ENCODE measurements at regions not wholly inside any gene's neighbourhood (a gene's known extent, or its start where the extent isn't known, plus 50 kb on each side); places are given as distances from the start of the nearest gene placed in this dataset.

DNA sequence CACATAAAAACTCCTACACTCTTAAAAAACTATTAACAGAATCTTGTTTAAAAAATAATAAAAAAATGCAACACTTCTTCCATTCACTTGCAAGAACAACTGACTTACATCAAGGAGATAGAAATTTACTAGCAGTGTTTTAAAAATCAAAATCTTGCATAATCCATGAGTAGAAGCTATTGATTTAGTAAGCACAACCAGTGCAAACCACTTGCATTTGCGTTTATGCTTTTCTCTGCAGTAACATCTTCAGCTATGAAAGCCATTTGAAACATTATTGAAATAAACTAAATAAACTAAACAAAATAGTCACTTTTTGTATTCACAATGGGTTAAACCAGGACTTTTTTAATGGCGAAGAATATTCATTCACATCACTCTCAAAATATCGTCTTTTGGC is 389.2 kb upstream of the EMCN start:
- TF ChIP-seq, protein P1, sequence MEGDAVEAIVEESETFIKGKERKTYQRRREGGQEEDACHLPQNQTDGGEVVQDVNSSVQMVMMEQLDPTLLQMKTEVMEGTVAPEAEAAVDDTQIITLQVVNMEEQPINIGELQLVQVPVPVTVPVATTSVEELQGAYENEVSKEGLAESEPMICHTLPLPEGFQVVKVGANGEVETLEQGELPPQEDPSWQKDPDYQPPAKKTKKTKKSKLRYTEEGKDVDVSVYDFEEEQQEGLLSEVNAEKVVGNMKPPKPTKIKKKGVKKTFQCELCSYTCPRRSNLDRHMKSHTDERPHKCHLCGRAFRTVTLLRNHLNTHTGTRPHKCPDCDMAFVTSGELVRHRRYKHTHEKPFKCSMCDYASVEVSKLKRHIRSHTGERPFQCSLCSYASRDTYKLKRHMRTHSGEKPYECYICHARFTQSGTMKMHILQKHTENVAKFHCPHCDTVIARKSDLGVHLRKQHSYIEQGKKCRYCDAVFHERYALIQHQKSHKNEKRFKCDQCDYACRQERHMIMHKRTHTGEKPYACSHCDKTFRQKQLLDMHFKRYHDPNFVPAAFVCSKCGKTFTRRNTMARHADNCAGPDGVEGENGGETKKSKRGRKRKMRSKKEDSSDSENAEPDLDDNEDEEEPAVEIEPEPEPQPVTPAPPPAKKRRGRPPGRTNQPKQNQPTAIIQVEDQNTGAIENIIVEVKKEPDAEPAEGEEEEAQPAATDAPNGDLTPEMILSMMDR (IDR thresholded peaks at IDR 0.05) = no peak

DNA sequence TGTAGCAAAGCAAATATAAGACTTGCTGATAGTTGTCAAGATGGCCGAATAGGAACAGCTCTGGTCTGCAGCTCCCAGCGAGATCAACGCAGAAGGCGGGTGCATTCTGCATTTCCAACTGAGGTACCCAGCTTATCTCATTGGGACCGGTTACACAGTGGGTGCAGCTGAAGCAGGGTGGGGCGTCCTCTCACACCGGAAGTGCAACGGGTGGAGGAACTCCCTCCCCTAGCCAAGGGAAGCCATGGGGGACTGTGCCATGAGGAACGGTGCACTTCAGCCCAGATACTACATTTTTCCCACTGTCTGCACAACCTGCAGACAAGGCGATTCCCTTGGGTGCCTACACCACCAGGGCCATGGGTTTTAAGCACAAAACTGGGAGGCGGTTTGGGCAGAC is 382.3 kb upstream of the EMCN start:
- TF ChIP-seq, protein P1 (IDR thresholded peaks at IDR 0.05) = no peak

DNA sequence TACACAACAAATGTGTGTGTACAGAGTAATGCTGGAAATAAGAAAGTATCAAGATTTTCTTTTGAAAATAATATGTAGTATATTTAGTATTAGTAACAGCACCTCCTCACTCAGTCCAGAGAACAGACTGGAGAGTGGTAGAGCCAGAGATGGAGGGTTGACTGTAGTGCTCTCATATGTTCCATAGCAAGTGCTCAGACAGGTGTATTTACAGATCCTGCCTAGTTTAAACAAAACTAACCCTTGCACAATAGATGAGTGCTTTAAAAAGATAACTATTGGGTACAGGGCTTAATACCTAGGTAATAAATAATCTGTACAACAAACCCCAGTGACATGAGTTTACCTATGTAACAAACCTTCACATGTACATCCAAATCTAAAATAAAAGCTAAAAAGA is 381.0 kb upstream of the EMCN start:
- TF ChIP-seq, protein P1 (IDR thresholded peaks at IDR 0.05) = no peak

DNA sequence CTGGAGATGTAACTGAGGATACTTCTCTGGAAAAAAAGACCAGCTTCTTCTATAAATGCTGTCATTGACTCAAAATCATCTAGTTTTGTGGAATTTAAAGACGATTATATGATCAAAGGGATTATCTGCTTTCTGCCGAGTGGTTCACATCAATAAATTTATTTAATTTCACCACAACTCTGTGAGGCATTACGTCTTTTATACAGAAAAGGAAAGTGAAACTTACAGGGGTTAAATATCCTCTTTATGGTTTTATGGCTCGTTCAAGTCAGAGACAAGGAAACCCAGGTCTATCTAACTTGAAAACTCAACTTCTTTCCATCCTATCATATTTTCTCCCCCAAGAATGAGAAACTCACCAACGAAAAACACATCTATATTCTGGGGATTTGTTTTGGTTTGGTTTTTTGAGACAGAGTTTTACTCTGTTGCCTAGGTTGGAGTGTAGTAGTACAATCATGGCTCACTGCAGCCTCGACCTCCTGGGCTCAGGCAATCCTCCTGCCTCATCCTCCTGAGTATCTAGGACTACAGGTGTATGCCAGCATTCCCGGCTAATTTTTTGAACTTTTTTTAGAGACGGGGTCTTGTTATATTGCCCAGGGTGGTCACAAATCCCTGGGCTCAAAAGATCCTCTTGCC is 377.9 kb upstream of the EMCN start:
- TF ChIP-seq, protein P1 (IDR thresholded peaks at IDR 0.05) = no peak

DNA sequence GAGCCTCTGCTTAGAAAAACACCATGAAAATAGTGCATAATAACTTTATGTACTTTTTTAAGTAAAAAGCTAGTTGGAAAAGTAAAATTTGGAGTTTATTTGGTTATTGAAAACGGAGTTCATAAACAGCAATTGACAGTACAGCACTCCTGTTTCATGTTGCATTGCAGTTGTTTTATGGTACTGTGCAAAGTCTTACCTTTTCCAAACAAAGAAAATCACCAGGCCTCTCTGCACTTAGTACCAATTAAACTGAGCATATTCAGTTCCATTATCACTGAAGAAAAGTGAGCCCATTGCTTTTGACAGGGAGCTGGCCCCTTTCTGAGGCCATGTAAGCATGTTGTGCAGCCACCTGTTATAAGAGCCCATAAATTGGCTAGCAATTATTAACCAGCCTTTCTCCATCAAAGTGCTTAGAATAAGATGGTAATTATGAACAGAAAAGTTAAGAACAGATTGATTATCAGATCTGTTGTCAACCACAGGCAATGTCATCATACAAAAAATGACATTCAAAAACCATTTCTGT is 376.6 kb upstream of the EMCN start:
- TF ChIP-seq, protein P1 (IDR thresholded peaks at IDR 0.05) = no peak

DNA sequence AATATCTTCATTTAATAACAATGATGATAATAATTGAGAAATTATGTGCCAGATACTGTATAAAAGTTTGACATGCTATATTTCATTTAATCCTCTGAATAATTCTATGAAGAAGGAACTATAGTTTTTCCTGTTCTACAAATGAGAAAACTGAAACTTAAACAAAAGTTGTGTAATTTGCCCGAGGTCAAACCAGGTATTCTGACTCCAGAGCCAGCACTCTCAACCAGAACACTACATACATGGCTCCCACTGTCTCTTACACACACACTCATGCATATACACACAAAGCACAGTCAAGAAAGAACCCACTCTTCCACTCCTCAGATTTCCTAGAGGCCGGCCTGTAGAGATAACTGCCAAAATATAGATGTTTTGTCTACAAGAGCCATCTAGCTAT is 374.0 kb upstream of the EMCN start:
- TF ChIP-seq, protein P1 (IDR thresholded peaks at IDR 0.05) = no peak

DNA sequence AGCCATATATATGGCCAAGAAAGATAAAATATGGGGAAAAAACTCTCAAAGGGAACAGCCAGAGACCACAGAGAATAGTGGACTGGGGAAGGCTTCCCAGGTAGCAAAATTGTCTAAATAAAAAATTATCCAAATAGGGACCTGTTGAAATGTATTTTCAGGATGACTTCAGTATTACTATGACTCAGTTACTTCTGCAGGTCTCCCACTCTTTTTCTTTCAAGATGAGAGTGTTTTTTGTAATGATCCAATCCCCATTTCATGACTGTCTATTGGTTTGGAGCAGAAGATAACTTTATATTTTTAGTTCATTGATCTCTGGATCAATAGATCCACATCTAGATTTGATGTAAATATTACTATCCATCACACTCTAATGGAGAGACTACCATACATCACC is 372.1 kb upstream of the EMCN start:
- TF ChIP-seq, protein P1 (IDR thresholded peaks at IDR 0.05) = no peak

DNA sequence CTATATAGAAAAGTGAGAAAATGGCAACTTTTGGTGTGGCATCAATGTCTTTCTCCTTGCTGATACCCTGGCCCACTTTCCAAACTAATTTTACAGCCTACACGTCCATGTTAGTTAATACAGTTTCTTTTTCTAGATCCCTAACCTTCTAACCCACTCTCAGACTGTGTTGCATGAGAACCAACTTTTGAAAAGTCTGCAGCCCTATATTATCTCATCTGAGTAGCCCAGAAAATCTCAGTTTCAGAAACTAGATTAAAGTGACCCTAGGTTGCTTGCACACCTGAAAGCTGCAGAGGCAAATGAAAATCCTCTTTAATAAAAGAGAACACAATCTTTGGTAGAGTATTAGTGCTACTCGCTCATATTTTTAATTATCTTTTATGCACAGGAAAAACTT is 371.6 kb upstream of the EMCN start:
- TF ChIP-seq, protein P1 (IDR thresholded peaks at IDR 0.05) = no peak

Measured in LNCAP (cell line).